UCSD-AML1 (cell line): ENCODE measurements at regions not wholly inside any gene's neighbourhood (a gene's known extent, or its start where the extent isn't known, plus 50 kb on each side); places are given as distances from the start of the nearest gene placed in this dataset.

ENCODE experiments used
- DNase-seq: peaks from one replicate; lab custom pipeline; 2025; ENCODE audit not compliant: unreplicated experiment; lab: John Stamatoyannopoulos, UW

GRCh38 chr14:100467046-100467750 lies 120.0 kb downstream of the BEGAIN start:
- DNase-seq, result no peak

GRCh38 chr14:100467939-100468338 lies 119.3 kb downstream of the BEGAIN start:
- no peak for DNase-seq

- no peak for DNase-seq
Measured at GRCh38 chr14:100468557-100468956, 118.7 kb downstream of the BEGAIN start.

- DNase-seq, result no peak
Measured at GRCh38 chr14:100469632-100470522, 117.3 kb downstream of the BEGAIN start.

GRCh38 chr14:100470523-100470897 lies 116.7 kb downstream of the BEGAIN start:
- DNase-seq, result no peak

- DNase-seq, result no peak
Measured at GRCh38 chr14:100471441-100472093, 115.7 kb downstream of the BEGAIN start.

GRCh38 chr14:100472094-100472455 lies 115.1 kb downstream of the BEGAIN start:
- DNase-seq, result no peak

- DNase-seq, result no peak
Measured at GRCh38 chr14:100472491-100472890, 114.7 kb downstream of the BEGAIN start.

- DNase-seq, result no peak
Measured at GRCh38 chr14:100473249-100473648, 114.0 kb downstream of the BEGAIN start.

GRCh38 chr14:100474196-100474595 lies 113.0 kb downstream of the BEGAIN start:
- DNase-seq, result no peak

- no peak for DNase-seq
Measured at GRCh38 chr14:100475268-100475667, 111.9 kb downstream of the BEGAIN start.

GRCh38 chr14:100476012-100476822 lies 111.0 kb downstream of the BEGAIN start:
- no peak for DNase-seq

GRCh38 chr14:100484531-100485267 lies 102.5 kb downstream of the BEGAIN start:
- no peak for DNase-seq

- peak; percentile 65 for DNase-seq
Measured at GRCh38 chr14:100486025-100486828, 101.0 kb downstream of the BEGAIN start.
